Loucy (cell line): ENCODE measurements at regions not wholly inside any gene's neighbourhood (a gene's known extent, or its start where the extent isn't known, plus 50 kb on each side); places are given as distances from the start of the nearest gene placed in this dataset.

Source experiments
- H2AFZ ChIP-seq: fragments of 200-600 bp; sonication (generic); 2 replicates; pipeline ENCODE4 v1.6.0; 2016; ENCODE audit warnings: antibody characterized with exemption, mild to moderate bottlenecking, low read length, moderate library complexity
- H3F3A ChIP-seq: fragments of 200-600 bp; 2 replicates; pipeline ENCODE4 v1.6.0; 2016; ENCODE audit warnings: antibody characterized with exemption, low read depth, mild to moderate bottlenecking
- H3K27me3 ChIP-seq: fragments of 200-600 bp; sonication (generic); 2 replicates; pipeline ENCODE4 v1.6.1; 2014; ENCODE audit warnings: low read length, mild to moderate bottlenecking; ENCODE audit not compliant: insufficient read depth, poor library complexity, severe bottlenecking
- H3K36me3 ChIP-seq: fragments of 200-600 bp; sonication (generic); 2 replicates; pipeline ENCODE4 v1.6.1; 2016; ENCODE audit warnings: low read length; ENCODE audit not compliant: insufficient read depth
- H3K4me1 ChIP-seq: fragments of 200-600 bp; sonication (generic); 2 replicates; pipeline ENCODE4 v1.5.1; 2014; ENCODE audit warnings: low read length, mild to moderate bottlenecking; ENCODE audit not compliant: insufficient read depth, poor library complexity, severe bottlenecking
- H3K4me2 ChIP-seq: fragments of 200-600 bp; sonication (generic); 2 replicates; pipeline ENCODE4 v1.6.0; 2014; ENCODE audit warnings: antibody characterized with exemption, low read length, low read depth, mild to moderate bottlenecking; ENCODE audit not compliant: poor library complexity, severe bottlenecking
- H3K4me3 ChIP-seq: fragments of 200-600 bp; sonication (generic); 2 replicates; pipeline ENCODE4 v1.5.1; 2014; ENCODE audit warnings: low read length, mild to moderate bottlenecking, mixed read lengths; ENCODE audit not compliant: poor library complexity, severe bottlenecking
- H3K79me2 ChIP-seq: fragments of 200-600 bp; sonication (generic); 2 replicates; pipeline ENCODE4 v1.6.1; 2014; ENCODE audit warnings: low read length; ENCODE audit not compliant: insufficient read depth
- H3K9ac ChIP-seq: fragments of 200-600 bp; sonication (generic); 2 replicates; pipeline ENCODE4 v1.6.0; 2014; ENCODE audit warnings: mild to moderate bottlenecking, low read depth, low read length, moderate library complexity; ENCODE audit not compliant: poor library complexity, severe bottlenecking
- H3K9me2 ChIP-seq: fragments of 200-600 bp; sonication (generic); replicated peaks from 2 replicates; pipeline ENCODE4 v1.6.1; 2016; ENCODE audit warnings: low read depth, low read length, mixed read lengths
- H3K9me3 ChIP-seq: fragments of 200-600 bp; sonication (generic); 2 replicates; pipeline ENCODE4 v1.6.1; 2014; ENCODE audit warnings: mild to moderate bottlenecking, antibody characterized with exemption, low read length, low read depth; ENCODE audit not compliant: insufficient read depth
- H4K20me1 ChIP-seq: fragments of 200-600 bp; sonication (generic); 2 replicates; pipeline ENCODE4 v1.6.0; 2014; ENCODE audit warnings: antibody characterized with exemption, low read length, mild to moderate bottlenecking; ENCODE audit not compliant: insufficient read depth, poor library complexity, severe bottlenecking
- EZH2phosphoT487 ChIP-seq: fragments of 200-600 bp; IDR thresholded peaks from 2 replicates; pipeline ENCODE4 v1.6.1; 2018; ENCODE audit warnings: antibody characterized with exemption, mild to moderate bottlenecking, moderate library complexity, borderline replicate concordance
- TF ChIP-seq, protein P1 (sequence below): fragments of 200-600 bp; sonication (generic); conservative IDR thresholded peaks from 2 replicates; pipeline ENCODE4 v1.5.1; 2014; ENCODE audit warnings: mild to moderate bottlenecking, antibody characterized with exemption, low read length

DNA sequence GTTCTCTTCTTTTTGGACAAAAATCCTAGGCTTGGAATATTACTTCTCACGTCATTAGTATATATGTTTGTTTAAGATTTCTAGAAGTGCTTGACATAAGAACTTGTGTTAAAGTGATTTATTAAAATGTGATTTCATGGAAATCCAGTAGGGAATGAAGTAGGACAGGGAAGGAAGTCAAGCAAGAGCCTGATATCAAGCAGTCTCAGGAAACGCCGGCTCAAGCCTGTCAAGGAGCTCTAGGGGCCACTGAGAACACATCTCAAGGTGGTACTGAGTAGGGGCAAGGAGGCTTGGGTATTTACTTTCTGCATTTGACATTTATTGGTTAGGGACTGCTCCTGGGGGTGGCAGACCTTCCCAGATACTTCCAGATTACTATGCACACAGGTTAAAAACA is 920.9 kb upstream of the GJE1 start:
- Histone ChIP-seq H3K27me3 (no peaks in the 10 kb centered on the region), H3K4me1 (no peaks in the 10 kb centered on the region), H2AFZ (no peak overlapping the region), H4K20me1 (no peaks in the 10 kb centered on the region), H3K4me2 (no peak overlapping the region), H3K36me3 (no peaks in the 10 kb centered on the region), H3K4me3 (no peak overlapping the region), H3F3A (no peaks in the 10 kb centered on the region), H3K79me2 (no peaks in the 10 kb centered on the region), H3K9me3 (no peaks in the 10 kb centered on the region), H3K9ac (no peak overlapping the region), H3K9me2 (no peaks in the 10 kb centered on the region)
- no peak for TF ChIP-seq EZH2phosphoT487
- TF ChIP-seq, protein P1, sequence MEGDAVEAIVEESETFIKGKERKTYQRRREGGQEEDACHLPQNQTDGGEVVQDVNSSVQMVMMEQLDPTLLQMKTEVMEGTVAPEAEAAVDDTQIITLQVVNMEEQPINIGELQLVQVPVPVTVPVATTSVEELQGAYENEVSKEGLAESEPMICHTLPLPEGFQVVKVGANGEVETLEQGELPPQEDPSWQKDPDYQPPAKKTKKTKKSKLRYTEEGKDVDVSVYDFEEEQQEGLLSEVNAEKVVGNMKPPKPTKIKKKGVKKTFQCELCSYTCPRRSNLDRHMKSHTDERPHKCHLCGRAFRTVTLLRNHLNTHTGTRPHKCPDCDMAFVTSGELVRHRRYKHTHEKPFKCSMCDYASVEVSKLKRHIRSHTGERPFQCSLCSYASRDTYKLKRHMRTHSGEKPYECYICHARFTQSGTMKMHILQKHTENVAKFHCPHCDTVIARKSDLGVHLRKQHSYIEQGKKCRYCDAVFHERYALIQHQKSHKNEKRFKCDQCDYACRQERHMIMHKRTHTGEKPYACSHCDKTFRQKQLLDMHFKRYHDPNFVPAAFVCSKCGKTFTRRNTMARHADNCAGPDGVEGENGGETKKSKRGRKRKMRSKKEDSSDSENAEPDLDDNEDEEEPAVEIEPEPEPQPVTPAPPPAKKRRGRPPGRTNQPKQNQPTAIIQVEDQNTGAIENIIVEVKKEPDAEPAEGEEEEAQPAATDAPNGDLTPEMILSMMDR: no peak

DNA sequence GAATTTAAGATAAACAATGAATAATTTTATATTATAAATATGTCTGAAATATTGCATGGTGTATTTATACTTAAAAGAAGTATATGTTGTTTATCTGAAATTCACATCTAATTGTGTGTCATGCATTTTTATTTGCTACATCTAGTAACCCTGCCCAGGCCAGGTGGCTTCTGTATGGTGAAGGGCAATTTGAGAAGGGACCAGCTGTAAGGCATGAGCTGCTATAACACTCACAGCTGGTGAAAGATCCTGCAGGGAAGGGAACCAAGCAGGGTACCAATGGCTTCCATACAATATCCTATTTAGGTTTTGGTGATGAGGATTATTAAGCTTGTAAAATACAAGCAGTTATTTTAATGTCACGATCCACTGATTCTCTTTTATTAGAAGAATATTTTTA is 921.8 kb upstream of the GJE1 start:
- TF ChIP-seq EZH2phosphoT487: no peak
- TF ChIP-seq, protein P1: no peak
- Histone ChIP-seq H3K4me3 (no peak overlapping the region), H3K4me2 (no peak overlapping the region)

DNA sequence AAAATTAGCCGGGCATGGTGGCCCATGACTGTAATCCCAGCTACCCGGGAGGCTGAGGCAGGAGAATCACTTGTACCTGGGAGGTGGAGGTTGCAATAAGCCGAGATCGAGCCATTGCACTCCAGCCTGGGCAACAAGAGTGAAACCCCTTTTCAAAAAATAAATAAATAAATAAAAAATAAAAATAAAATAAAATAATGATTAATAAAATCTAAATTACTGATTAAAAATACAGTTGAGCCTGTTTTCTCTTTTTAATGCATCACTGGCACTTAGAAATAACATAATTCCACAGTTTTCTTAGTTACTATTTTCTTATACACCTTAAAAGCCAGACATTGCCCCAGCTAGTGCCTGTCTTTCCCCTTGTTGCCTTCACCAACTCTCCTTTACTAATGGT is 922.8 kb upstream of the GJE1 start:
- Histone ChIP-seq H3K36me3 (no peaks in the 10 kb centered on the region), H3K4me1 (no peaks in the 10 kb centered on the region), H3K79me2 (no peaks in the 10 kb centered on the region), H3K9me3 (no peaks in the 10 kb centered on the region), H4K20me1 (no peaks in the 10 kb centered on the region), H3K4me3 (no peak overlapping the region), H3K27me3 (no peaks in the 10 kb centered on the region), H3F3A (no peaks in the 10 kb centered on the region), H3K9me2 (no peaks in the 10 kb centered on the region), H3K4me2 (no peak overlapping the region), H3K9ac (no peak overlapping the region), H2AFZ (no peak overlapping the region)
- TF ChIP-seq EZH2phosphoT487: no peak
- TF ChIP-seq, protein P1: no peak

More for the DNA sequence above, 921.8 kb upstream of the GJE1 start:
- H3K9me3 ChIP-seq: no peaks in the 10 kb centered on the region
- H3K27me3 ChIP-seq: no peaks in the 10 kb centered on the region
- H3F3A ChIP-seq: no peaks in the 10 kb centered on the region
- no peak overlapping the region for H3K9ac ChIP-seq
- H3K4me1 ChIP-seq: no peaks in the 10 kb centered on the region
- no peaks in the 10 kb centered on the region for H4K20me1 ChIP-seq
- no peaks in the 10 kb centered on the region for H3K36me3 ChIP-seq
- H3K79me2 ChIP-seq: no peaks in the 10 kb centered on the region
- H2AFZ ChIP-seq: no peak overlapping the region
- H3K9me2 ChIP-seq: no peaks in the 10 kb centered on the region
